NCI-H2029 (cell line): ENCODE measurements at regions not wholly inside any gene's neighbourhood (a gene's known extent, or its start where the extent isn't known, plus 50 kb on each side); places are given as distances from the start of the nearest gene placed in this dataset.

ENCODE experiments used
- DNase-seq: peaks from one replicate; lab custom pipeline; 2025; lab: John Stamatoyannopoulos, UW

DNA sequence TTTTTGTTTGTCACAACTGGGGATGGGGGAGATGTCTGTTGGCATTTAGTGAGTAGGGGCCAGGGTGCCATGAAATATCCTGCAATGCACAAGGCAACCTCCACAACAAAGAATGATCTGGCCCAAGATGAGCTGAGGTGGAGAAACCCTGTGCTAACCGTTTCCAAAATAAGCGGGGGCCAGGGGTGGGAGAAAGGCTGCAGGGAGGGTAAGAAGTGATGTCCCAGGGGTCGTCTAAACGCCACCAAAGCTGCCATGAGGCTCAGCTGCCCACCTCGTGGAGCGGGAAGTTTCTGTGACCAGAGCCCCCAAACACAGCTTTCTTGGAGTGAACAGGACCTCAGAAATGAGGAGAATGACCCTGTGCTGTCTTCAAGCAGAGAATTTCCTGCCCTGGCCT is 76.5 kb upstream of the CDH5 start:
- DNase-seq, result no peak

DNA sequence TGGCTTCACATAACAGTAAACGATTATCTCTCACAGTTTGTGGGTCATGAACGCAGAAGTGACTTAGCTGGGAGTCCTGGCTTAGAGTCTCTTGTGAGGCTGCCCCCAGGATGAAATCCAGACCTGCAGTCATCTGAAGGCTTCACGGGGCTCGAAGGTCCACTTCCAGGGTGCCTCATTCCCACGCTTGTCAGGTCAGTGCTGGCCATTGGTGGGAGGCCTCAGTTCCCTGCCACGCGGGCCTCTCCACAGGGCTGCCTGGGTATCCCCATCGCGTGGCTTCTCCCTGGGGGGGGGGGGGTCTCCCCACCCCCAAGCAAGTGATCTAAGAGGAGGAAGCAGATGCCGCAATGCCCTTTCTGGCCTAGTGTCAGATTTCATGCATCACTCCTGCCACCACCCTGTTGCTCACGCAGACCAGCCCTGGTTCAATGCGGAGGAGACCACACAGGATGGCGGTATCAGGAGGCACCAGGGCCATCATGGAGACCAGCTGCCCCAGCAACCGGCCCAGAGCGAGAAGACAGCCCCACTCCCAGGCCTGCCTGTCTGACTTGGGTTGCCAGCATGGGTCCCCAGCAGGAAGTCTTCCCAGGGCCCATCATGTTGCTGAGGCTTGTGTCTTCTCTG is 77.3 kb upstream of the CDH5 start:
- no peak for DNase-seq

DNA sequence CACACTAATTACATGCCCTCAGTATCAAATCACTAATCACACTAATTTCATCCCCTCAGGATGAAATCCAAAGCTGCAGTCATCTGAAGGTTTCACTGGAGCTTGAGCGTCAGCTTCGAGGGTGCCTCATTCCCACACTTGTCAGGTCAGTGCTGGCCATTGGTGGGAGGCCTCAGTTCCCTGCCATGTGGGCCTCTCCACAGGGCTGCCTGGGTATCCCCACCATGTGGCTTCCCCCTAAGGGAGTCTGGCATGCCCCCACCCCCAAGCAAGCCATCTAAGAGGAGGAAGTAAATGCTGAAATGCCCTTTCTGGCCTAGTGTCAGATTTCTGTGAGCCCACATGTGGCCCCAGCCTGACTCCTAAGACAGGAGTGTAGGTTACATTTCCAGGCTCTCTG is 78.6 kb upstream of the CDH5 start:
- no peak for DNase-seq

DNA sequence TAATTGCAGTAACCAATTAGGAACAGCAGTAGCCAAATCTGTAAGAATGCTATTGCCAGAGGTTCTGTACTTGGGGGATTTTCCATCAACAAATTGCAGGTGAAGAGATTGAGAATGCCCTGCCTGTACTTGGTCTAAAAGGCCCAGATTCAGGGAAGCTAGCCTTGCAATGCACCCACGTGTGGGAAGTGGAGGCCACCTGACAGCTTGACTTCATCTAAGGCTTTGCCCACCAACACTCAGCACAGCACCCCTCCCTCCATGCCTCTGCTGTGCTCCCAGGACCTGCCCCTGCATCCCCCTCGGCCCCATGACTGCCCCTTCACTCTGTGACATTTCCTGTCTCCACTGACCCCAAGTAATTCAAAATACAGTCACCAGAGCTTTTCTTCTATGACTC is 79.1 kb upstream of the CDH5 start:
- DNase-seq, result no peak

DNA sequence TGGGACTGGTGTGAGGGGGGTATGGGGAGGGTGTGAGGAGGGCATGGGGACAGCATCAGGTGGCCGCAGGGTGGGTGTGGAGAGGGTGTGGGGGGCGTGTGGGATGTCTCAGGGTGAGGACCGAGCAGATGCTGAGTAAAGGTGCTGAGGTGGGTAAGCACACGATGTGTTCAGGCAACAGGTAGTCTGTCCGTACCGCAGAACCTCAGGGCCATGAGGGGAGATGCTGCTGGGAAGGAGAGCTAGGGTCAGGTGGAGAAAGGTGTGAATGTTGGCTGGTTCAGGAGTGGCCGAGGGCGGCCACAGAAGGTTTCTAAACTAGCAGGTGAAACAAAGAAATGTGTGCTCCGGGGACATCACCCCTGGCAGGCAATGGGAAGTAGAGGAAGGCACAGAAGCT is 80.0 kb upstream of the CDH5 start:
- DNase-seq, result no peak

DNA sequence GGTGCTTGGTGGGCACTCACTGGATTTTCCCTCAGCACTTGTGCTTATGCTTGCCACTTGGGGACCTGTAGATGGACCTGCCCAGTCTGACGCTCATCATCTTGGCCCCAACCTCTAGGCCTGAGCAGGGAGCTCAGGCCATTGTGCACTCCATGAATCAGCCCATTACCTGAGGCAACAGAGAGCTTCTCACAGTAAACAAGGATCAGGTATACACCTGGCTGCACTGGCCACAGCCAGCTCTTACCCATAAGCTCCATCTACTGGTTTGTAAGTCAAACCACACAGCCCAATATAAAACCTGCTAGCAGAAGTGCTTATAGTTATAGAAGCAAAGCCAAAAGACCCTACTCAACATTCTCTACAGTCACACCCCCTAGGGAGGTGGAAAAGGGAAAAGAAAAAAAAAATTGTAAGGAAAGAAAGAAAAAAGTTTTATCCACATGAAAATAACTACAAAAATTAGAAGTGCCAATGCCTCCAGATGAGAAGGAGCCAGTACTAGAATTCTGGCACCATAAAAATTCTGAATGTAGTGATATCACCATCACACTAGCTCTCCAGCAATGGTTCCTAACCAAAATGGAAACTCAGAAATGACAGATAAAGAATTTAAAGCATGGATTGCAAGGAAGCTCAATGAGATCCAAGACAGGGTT is 87.8 kb upstream of the CDH5 start:
- peak; percentile 29 for DNase-seq

DNA sequence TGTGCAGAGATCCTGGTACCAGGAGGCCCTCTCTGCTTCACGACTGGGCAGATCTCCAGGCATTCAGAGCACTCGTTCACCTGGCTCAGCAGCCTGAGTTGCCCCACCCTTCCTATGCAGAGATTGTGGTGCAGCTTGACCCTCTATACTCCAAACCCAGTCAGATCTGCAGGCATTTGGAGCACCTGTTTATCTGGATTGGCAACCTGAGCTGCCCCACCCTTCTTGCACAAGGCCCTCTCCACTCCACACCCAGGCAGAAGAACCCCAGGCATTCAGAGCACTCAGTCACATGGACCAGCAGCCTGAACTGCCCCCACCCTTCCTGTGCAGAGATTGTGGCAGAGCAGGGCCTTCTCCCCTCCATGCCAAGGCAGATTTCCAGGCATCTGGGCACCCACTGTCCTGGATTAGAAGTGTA is 88.4 kb upstream of the CDH5 start:
- DNase-seq, result peak; percentile 41

DNA sequence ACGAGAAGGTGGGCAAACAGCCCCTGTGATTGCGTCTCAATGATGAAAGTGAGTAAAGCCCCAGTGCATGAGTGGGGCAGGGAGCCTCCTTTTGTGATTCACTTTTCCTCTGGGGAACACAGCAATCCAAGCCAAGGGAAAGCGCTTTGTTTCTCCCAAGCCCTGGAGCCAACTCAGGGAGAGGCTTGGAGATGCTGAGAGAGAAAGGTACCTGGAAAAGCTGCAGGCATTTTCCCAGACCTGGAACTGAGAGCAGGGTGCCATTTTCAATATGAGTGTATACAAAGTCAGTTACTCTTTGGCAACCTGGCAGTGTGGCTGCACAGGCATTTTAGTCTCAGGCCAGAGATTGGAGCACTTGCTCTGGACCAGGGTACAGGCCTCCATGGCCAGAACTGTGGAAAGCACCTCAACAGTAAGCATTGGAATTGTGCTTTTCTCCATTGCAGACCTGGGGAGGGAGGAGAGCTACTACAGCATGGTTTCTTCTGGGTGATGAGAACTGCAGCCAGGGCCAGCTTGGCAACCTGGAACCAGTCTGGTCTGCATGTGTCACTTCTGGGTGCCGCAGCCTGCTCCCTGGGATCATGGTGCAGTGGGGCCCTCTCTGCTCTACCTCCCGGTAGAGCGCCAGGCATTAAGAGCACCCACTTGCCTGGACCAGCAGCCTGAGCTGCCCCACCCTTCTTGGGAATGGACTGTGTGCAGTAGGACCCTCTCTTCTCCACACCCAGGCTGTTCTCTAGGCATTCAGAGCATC is 89.0 kb upstream of the CDH5 start:
- no peak for DNase-seq

DNA sequence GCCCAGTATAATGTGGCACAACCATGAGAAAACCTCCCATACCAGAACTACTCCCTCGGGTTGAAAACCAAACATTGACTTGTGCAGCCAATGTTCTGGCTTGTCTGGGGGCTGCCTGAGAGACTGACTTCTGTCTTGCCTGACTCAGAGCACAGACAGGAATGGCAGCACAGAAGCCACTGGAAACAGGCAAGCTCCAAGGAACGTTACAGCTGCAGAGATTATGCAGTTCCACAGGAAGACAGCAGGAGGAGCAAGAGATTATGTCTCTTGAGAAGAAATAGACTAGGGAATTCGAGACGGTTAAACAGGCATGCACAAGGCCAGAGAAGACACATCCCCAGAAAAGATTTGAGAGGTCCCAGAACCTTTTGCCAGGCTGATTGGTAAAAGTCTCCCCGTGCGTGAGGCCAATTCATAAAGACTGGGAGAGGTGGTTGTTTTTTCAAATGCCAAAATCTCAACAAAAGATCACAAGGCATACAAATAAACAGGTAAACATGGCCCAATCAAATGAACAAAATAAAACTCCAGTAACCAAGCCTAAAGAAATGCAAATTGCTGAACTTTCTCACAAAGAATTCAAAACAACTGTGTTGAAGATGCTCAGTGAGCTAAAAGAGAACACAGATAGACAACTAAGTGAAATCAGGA is 90.6 kb upstream of the CDH5 start:
- peak; percentile 16 for DNase-seq

DNA sequence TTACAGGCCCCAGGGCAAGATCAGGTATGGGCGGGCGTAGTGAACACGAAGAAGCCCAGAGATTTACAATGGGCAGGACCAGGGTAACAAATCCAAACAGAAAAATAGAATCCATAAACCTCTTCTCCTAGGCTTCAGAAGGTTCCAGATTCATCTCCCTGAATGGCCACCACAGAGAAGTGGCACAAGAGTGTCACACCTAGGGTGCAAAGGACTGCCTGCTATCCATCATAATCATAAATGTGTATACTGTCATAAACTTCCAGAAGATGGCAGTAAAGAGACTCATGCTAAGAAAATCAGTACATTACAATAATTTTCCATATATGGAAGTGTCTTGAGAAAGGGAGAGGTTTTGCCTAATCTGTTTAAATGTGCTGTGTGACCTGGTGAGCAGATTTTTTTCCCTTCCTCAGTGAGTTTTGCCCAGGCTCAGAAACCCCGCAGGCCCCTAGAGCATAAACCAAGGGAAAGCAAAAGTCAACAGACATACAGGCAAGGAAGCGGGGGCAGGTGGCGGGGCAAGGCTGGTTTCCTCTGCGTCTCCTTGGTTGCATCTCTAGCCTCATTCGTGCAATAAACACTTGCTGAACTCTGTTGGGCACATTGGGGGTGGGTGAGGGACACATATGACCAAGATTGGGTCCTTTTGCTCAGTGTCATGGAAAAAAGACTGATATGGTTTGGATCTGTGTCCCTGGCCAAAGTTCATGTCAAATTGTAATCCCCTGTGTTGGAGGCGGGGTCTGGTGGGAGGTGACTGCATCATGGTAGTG is 92.0 kb upstream of the CDH5 start:
- DNase-seq, result no peak

DNA sequence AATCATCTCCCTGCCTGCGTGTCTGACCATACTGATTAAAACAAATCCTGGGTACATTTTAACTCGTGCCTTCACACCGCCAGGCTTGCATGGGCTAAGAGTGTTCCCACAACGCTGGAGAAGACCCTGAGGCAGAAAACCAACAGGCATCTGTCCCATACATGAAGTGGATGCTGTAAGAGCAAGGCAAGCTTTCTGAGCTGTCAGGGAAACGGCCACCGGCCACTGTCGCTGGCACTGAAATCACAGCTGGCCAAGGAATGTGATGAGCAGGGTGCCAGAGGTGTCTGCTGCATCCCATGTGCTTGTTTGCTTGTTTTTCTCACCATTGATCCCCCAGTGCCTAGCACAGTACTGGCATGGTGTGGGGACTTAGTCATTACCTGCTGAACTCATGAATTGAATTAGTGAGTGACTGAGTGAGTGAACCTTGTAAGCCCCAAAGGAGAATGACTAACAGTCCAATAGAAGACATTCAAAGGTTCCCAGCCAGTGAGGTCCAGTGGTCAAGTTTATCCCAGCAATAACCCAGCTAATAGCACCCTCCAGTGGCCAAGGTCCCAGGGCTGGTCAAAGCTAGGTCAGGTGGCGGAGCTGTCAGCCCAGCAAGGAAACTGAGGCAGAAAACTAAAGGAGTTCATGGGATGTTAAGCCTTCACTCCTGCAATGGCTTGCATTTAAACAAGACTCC is 92.7 kb upstream of the CDH5 start:
- no peak for DNase-seq

DNA sequence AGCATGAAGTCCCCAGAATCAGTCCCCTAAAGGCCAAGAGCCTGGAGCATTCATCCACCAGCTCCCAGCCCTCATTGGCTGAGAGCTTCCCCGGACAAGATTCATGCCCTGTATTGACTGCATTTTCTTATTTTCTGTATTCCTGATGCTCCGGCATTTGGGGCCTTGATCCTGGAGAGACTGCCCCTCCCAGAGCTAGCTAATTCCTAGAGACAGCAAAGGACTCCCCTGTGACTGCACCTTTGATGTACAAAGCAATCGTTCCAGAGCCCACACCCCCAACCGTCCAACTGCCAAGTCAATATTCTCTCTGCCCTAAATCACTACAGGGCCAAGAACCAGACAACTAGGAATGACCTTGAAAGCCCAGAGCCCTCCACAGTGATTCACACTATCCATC is 93.4 kb upstream of the CDH5 start:
- DNase-seq, result no peak

DNA sequence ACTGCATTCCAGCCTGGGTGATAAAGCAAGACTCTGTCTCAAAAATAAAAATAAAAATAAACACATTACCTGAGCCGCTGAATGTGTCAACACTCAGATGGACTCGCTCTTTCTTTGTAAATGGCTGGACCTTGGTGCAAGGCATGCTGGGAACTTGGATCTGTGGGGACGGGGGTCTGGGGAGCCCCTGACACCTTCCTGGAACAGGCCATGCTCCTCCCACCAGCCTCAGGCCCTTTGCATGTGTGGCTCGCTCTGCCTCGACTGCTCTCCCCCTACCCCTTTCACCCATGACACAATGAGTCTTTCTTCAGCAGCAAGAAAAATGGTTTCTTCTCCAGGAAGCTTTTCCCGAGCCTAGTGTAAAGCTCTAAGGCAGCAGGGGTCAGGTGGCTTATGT is 94.0 kb upstream of the CDH5 start:
- no peak for DNase-seq

DNA sequence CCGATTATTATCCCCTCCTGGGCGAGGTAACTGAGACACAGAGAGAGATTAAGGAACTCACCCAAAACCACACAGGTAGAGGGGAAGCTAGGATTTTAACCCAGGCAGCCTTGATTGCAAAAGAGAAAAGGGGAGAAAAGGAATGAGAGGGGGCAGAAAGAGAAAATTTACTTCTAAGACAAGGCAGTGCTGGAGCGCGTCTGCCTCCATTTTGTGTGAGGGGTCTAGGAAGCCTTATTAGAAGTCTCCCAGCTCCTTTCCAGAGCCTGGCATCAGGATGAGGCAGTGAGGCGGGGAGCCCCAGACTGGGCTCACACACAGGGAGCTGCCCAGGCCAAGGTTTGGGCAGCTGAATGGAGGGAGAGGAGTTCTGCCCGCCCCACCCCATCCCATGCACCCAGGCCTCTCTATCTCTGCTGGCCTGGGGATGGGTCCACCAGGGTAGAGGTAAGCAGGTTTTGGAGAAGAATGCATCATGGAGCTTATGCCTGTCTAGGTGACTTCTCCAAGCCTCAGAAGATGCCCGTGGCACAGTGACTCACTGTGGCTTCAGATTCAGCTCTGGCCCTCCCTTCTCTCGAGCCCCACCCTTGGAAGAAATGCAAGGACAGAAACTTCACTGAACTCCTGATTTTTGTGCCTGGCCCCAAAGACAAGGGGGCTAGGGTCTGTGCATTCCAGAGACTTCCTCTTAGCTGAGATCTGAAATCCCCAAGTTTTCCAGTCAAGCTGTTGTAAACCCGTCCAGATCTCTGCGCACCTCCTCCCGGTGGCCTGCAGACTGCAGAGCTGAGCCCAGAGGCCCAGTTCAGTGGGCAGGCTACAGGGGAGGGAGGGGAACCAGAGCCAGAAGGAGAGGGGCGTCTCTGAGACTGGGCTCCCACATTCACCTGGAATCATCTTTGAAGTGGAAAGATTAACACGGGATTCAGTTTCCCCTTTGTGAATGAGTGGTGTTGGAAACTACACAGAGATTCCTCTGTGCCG is 95.1 kb upstream of the CDH5 start:
- no peak for DNase-seq

DNA sequence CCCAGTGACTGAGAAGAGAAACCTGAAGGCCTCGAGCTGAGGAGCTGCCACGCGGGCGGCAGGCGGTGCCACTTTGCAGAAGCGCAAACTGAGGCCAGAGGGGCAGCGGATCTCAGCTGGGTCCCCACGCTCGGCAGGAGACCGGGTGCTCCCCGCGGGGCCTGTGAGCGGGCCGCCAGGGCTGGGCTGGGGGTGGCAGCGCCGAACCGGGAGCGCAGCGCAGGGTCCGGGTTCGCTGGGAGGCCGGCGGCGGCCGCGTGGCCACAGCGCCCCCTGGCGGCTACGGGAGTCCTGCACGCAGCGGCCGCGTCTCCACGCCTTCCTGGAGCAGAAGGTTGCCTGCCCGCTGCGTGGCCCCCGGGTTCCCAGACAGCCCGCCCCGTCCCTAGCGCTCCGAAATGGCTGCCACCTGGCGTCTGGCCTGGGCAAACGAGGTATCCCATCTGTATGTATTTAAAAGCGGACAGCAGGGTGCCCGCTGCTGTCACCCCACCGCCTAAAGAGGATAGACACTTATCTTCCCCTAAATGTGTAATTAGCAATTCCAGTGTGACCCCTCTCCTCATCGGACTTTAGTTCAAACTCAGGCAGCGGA is 96.1 kb upstream of the CDH5 start:
- DNase-seq, result no peak

DNA sequence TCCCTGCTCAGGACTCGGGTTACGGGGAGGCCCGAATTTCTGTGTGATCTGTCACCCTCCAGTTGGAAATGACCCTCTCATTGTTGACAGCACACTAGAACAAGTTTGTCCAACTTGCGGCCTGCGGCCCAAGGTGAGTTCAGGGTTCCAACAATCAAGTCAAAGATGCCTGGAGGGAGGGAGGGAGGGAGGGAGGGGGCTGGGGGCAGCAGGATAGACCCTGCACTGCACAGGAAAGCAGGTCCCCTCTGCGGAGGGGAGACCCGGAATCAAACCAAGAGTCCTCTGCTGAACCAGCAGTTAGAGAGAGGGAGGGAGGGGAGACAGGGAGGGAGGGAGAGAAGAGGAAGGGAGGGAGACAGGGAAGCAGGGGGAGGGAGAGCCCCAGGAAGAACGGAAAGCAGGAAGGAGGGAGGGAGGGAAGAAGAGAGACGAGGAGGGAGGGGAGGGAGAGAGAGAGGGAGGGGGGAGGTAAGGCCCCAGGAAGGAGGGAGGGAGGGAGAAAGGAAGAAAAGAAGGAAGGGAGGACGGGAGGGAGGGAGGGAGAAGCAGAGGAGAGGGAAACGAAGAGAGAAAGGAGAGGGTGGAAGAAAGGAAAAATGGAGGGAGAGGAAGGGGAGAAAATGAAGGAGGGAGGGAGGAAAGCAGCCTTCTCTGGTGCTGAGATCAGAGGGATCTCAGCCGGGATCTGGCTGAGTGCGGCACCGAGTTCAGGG is 96.7 kb upstream of the CDH5 start:
- DNase-seq, result no peak

DNA sequence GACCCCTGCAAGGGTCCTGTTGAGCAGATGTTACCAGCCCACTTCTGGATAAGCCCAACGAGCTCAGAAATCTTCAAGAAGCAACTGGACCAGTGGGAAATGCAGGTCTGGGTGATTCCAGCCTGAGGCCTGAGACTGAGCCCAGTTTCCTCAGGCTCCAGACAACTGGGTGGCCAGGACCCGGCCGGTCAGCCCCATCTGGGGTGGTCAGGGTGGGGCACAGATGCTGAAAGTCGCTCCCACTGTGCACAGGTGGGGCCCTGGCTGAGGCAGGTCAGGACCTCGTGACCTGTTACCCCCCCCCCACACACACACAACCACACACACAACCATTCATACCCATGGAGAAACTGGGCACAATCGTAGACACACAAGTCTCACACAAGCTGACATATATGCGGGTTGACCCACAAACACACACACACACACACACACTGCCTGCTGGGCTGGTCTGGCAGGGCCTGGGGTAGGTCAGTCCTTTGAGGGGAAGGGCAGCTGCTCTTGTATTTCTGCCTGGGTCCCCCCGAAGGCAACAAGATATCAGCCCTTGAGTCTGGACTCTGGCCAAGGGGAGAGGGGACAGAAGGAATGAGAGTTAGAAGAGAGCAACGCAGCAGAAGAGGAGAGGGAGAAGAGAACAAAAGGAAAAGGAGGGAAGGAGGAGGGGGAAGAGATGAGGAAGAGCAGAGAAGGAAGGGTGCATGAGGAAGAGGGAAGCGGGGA is 99.0 kb upstream of the CDH5 start:
- DNase-seq, result no peak

DNA sequence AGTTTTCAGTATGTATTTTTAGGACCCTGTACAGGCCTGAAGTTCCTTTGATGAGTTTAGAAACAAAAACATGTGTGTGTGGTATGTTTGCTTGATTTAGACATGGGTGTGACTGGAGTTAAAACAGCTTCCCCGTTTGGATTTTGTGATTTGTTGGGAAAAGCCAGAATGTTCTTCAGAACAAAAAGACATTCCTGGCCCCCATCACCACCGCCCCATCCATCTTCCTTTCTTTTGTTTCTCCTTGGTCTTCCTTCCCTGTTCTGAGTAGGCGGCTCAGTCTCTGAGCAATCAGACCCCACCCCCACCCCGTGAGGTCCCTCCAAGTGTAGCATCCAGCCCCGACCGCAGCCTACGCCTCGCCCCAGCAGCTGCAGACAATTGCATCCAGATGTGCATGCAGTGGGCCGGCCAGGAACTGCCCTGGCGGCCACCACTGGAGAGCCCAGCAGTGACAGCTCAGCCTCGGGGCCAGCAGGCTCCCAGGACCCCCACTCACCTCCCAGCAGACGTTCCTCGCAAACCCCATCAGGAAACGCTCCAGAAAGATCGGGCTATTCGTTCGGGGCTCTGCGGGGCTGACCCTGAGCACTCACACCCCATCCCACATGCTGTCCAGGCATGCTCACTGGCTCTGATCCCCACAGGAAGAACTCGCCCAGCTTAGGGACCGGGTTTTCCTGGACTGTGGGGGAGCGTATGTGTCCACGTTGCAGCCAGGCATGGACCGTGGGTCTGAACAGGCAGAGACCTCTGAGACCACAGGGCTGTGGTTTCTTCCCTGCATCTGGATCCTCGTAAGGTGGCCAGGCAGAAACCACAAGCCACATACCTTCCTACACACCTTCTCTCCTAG is 99.8 kb upstream of the CDH5 start:
- no peak for DNase-seq
